ENCODE measurements at regions not wholly inside any gene's neighbourhood (a gene's known extent, or its start where the extent isn't known, plus 50 kb on each side); places are given as distances from the start of the nearest gene placed in this dataset.

- no peaks in the 10 kb centered on the region for H3K4me1 ChIP-seq (ENCODE audit: control insufficient read depth, insufficient read depth, low read length)
- BruUV-seq (replicated peaks): no TSS peak
- no peak for DNase-seq (ENCODE audit: low read depth, low spot score)
- no peak for ATAC-seq
- no peak overlapping the region for H3K27ac ChIP-seq (ENCODE audit: low read length)
- no peaks in the 10 kb centered on the region for H3K27me3 ChIP-seq (ENCODE audit: control insufficient read depth, insufficient read depth, low read length)
- CTCF ChIA-PET: no interaction called here
- H3K4me3 ChIP-seq (ENCODE audit: low read depth in 2 of 2, low read length in 2 of 2): no peak overlapping the region
- H3K9me3 ChIP-seq (ENCODE audit: control insufficient read depth, insufficient read depth, low read depth, low read length): no peaks in the 10 kb centered on the region
- TF ChIP-seq REST (IDR thresholded peaks at IDR 0.05; ENCODE audit: insufficient read depth in 1 of 2, low read depth in 2 of 2, low read length in 1 of 2) (no peak), SIN3A (IDR thresholded peaks at IDR 0.05; ENCODE audit: borderline replicate concordance, insufficient read depth, low read depth, low read length) (no peak), POLR2AphosphoS5 (IDR thresholded peaks at IDR 0.05; ENCODE audit: low read depth, low read length) (no peak), TCF7L2 (IDR thresholded peaks at IDR 0.05; ENCODE audit: low read depth, low read length) (no peak), CTCF (IDR thresholded peaks at IDR 0.05) (no peak)
- POLR2A ChIA-PET: no interaction called here
- intact Hi-C loops (cut with micrococcal nuclease; ENCODE audit: unreplicated experiment): no loop called here
- no peaks in the 10 kb centered on the region for H3K36me3 ChIP-seq (ENCODE audit: control insufficient read depth, insufficient read depth, low read length)
- in situ Hi-C loops (cut with HindIII; ENCODE audit: low pct_unique_long_range_greater_than_20kb, low sequenced_read_pairs): no loop called here
These were observed 375.9 kb downstream of the BTG1 start for GRCh38 chr12:91769736-91770135.

GRCh38 chr12:91767237-91767636, 378.4 kb downstream of the BTG1 start:
- TF ChIP-seq CTCF (IDR thresholded peaks at IDR 0.05): no peak
- no peak for TF ChIP-seq POLR2AphosphoS5 (IDR thresholded peaks at IDR 0.05; ENCODE audit: low read depth, low read length)
- no peak for TF ChIP-seq SIN3A (IDR thresholded peaks at IDR 0.05; ENCODE audit: borderline replicate concordance, insufficient read depth, low read depth, low read length)
- no peak for TF ChIP-seq TCF7L2 (IDR thresholded peaks at IDR 0.05; ENCODE audit: low read depth, low read length)
- TF ChIP-seq REST (IDR thresholded peaks at IDR 0.05; ENCODE audit: insufficient read depth in 1 of 2, low read depth in 2 of 2, low read length in 1 of 2): no peak
- ChIA-PET POLR2A (no interaction called here), CTCF (no interaction called here)
- intact Hi-C loops (cut with micrococcal nuclease; ENCODE audit: unreplicated experiment): no loop called here
- Histone ChIP-seq H3K4me1 (ENCODE audit: control insufficient read depth, insufficient read depth, low read length) (no peaks in the 10 kb centered on the region), H3K27me3 (ENCODE audit: control insufficient read depth, insufficient read depth, low read length) (no peaks in the 10 kb centered on the region), H3K27ac (ENCODE audit: low read length) (no peak overlapping the region), H3K9me3 (ENCODE audit: control insufficient read depth, insufficient read depth, low read depth, low read length) (no peaks in the 10 kb centered on the region), H3K36me3 (ENCODE audit: control insufficient read depth, insufficient read depth, low read length) (no peaks in the 10 kb centered on the region), H3K4me3 (ENCODE audit: low read depth in 2 of 2, low read length in 2 of 2) (no peak overlapping the region)
- ATAC-seq: no peak
- in situ Hi-C loops (cut with HindIII; ENCODE audit: low pct_unique_long_range_greater_than_20kb, low sequenced_read_pairs): no loop called here
- DNase-seq (ENCODE audit: low read depth, low spot score): no peak
- no TSS peak for BruUV-seq (replicated peaks)
